AG04450 (cell line): ENCODE measurements at regions not wholly inside any gene's neighbourhood (a gene's known extent, or its start where the extent isn't known, plus 50 kb on each side); places are given as distances from the start of the nearest gene placed in this dataset.

ENCODE experiments used
- CTCF ChIA-PET: fragments of 300-600, 350-600 bp; formaldehyde crosslinking; extraction: SDS; loops from one replicate; lab custom pipeline; 2022; ENCODE audit warnings: antibody characterized with exemption, inconsistent platforms; lab: Charles Lee
- POLR2A ChIA-PET: fragments of 350-600 bp; formaldehyde crosslinking; extraction: SDS; loops from one replicate; lab custom pipeline; 2021; ENCODE audit warnings: antibody characterized with exemption, inconsistent platforms; lab: Yijun Ruan, JAX
- DNase-seq: peaks from one replicate; pipeline ENCODE4 v3.0.0-alpha.2; 2011; ENCODE audit warnings: low read depth, low spot score
- H3K27ac ChIP-seq: one replicate; pipeline ENCODE4 v1.5.1; 2012; ENCODE audit warnings: low read depth, low read length, control low read depth
- H3K27me3 ChIP-seq: one replicate; pipeline ENCODE4 v1.6.0; 2012; ENCODE audit warnings: low read length; ENCODE audit not compliant: control insufficient read depth, insufficient read depth
- H3K4me3 ChIP-seq: 2 replicates; pipeline ENCODE4 v1.5.1; 2011; ENCODE audit warnings: mild to moderate bottlenecking, low read depth, low read length, control low read depth
- H3K9me3 ChIP-seq: 2 replicates; pipeline ENCODE4 v1.5.1; 2012; ENCODE audit warnings: low read length; ENCODE audit not compliant: control insufficient read depth, insufficient read depth
- CTCF ChIP-seq: IDR thresholded peaks from 2 replicates; pipeline ENCODE4 v1.5.1; 2011; ENCODE audit warnings: low read depth, low read length, control low read depth, inconsistent platforms

- peaks cover 2% of the 10 kb centered on the region for H3K27me3 ChIP-seq
- H3K9me3 ChIP-seq, result no peaks in the 10 kb centered on the region
- no peak overlapping the region for H3K4me3 ChIP-seq
- no peak for DNase-seq
- POLR2A ChIA-PET, result no interaction called here
- no peak for TF ChIP-seq CTCF
- CTCF ChIA-PET, result interaction anchor here (1.0 kb wide), 1 partner anchor 10 kb away, joined by 4 read pairs; no protein-coding TSS in a partner anchor
- no peak overlapping the region for H3K27ac ChIP-seq
These were observed 52.4 kb upstream of the CDKN3 start for GRCh38 chr14:54344445-54344844.

- Histone ChIP-seq H3K9me3 (no peaks in the 10 kb centered on the region), H3K4me3 (no peak overlapping the region), H3K27me3 (peaks cover 7% of the 10 kb centered on the region), H3K27ac (no peak overlapping the region)
- ChIA-PET POLR2A (no interaction called here), CTCF (interaction anchor here (0.6 to 1.9 kb wide), 3 partner anchors 17 to 1271 kb away, joined by 3 to 9 read pairs (median 4); no protein-coding TSS in a partner anchor)
- no peak for TF ChIP-seq CTCF
- no peak for DNase-seq
These were observed 50.5 kb upstream of the CDKN3 start for GRCh38 chr14:54346257-54346656.
